Medulla oblongata (tissue), 1 donor: ENCODE measurements at regions not wholly inside any gene's neighbourhood (a gene's known extent, or its start where the extent isn't known, plus 50 kb on each side); places are given as distances from the start of the nearest gene placed in this dataset.

ENCODE experiments used
- DNase-seq: peaks from one replicate; pipeline ENCODE4 v3.0.0-alpha.2; 2015; ENCODE audit errors: extremely low spot score

DNA sequence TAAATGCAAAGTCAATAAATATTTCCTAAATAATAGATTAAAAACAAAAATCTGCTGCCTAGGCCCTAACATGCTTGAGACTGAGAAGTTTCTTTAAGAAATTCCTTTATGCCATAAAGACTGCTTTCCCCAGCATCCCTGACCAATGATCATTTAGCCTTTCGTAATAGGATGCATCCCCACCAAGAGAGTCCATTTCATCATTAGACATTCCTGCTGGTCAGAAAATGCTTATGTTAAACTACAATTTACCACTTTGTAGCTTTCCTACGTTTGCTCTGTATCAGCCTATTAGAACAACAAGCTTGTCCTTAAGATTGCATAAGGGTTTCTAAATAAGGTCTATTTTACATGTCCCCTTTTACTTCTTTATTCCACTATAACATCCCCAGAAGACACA lies 59.8 kb upstream of the HSF2 start:
- no peak for DNase-seq

DNA sequence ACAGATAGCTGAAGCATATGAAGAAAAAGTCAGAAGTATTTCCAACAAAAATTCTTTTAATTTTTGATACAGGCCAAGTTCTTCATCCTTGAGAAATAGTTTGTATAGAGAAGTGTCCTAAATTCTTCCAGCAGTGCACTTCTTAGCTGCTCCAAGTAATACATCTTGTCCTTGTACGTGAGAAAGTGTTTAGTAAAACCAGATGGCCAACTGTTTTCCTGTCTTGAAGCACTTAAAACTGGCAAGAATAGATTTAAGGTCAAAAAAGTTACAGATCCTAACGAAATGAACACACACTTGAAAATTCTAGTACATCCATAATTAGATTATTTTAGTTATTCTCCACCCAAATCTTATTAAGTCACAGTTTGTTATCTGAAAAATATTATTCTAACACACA lies 52.2 kb upstream of the HSF2 start:
- no peak for DNase-seq

DNA sequence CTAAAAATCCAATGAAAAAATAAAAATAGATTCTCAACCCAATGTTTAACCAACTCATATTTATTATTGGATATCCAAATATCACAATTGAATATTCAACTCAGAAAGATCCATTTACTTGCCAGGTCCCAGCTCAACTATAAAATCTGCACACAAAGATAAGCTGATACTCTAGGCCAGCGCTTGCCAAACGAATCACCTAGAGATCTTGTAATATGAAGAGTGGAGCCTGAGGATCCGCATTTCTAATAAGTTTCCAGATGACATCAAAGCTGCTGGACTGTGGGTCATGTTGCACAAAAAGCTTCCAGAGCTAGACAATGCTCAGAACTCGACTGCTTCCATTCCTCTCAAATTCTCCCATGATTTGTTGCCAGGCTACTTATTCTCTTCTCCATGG lies 51.7 kb upstream of the HSF2 start:
- no peak for DNase-seq
